ENCODE measurements at regions not wholly inside any gene's neighbourhood (a gene's known extent, or its start where the extent isn't known, plus 50 kb on each side); places are given as distances from the start of the nearest gene placed in this dataset.
"Not testable (repeated sequence)": the region's sequence is repeated elsewhere in the genome, so short reads cannot be mapped to it uniquely, and the experiment has no call there.

- not testable (repeated sequence) for DNase-seq
These were observed 101.0 kb downstream of the GOSR1 start for GRCh38 chr17:30578015-30578717.

Data from activated effector memory CD4-positive, alpha-beta T cell treated with anti-CD3 and anti-CD28 coated beads, Interleukin-2, amount 50 U/mL, for 16 hours (primary cell).